ENCODE measurements at regions not wholly inside any gene's neighbourhood (a gene's known extent, or its start where the extent isn't known, plus 50 kb on each side); places are given as distances from the start of the nearest gene placed in this dataset.

DNA sequence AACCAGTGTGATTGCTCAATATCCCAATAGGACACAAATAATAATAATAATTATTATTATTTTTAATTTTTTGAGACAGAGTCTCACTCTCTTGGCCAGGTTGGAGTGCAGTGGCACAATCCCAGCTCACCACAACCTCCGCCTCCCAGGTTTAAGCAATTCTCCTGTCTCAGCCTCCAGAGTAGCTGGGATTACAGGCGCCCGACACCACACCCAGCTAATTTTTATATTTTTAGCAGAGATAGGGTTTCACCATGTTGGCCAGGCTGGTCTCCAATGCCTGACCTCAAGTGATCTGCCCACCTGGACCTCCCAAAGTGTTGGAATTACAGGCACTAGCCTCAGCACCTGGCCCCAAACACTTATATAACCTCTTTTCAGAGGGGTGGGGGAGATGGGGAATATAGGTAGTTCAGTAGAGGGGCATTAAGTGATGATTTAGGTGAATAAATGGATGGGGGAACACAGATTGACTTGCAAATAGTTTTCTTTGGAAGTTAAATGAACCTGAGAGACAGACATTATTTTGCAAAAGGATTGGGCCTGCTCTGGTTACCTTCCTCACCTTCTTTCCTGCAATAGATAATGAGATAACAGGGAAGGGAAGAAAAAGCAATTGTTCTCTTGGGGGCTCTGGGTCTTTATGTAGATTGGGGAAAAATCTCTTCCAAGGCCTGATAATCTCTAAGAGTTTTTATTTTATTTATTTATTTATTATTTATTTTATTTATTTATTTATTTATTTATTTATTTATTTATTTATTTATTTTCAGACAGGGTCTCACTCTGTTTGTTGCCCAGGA lies 57.7 kb downstream of the RESF1 start:
- TF ChIP-seq GATA2 (IDR thresholded peaks at IDR 0.05; ENCODE audit: low read depth, low read length) (no peak), GATA3 (IDR thresholded peaks at IDR 0.05; ENCODE audit: low read depth, low read length) (no peak)
